ENCODE measurements at regions not wholly inside any gene's neighbourhood (a gene's known extent, or its start where the extent isn't known, plus 50 kb on each side); places are given as distances from the start of the nearest gene placed in this dataset.

DNA sequence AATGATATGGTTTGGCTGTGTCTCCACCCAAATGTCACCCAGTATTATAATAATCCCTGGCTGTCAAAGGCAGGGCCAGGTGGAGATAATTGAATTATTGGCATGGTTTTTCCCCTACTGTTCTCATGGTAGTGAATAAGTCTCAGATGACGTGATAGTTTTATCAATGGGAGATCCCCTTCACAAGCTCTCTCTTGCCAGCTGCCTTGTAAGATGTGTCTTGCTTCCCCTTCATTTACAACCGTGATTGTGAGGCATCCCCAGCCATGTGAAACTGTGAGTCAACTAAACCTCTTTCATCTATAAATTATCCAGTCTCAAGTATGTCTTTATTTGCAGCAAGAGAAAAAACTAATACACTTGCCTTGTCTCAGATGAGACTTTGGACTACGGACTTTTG lies 907.3 kb upstream of the MANEA start:
- TF ChIP-seq, protein P1, sequence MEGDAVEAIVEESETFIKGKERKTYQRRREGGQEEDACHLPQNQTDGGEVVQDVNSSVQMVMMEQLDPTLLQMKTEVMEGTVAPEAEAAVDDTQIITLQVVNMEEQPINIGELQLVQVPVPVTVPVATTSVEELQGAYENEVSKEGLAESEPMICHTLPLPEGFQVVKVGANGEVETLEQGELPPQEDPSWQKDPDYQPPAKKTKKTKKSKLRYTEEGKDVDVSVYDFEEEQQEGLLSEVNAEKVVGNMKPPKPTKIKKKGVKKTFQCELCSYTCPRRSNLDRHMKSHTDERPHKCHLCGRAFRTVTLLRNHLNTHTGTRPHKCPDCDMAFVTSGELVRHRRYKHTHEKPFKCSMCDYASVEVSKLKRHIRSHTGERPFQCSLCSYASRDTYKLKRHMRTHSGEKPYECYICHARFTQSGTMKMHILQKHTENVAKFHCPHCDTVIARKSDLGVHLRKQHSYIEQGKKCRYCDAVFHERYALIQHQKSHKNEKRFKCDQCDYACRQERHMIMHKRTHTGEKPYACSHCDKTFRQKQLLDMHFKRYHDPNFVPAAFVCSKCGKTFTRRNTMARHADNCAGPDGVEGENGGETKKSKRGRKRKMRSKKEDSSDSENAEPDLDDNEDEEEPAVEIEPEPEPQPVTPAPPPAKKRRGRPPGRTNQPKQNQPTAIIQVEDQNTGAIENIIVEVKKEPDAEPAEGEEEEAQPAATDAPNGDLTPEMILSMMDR (IDR thresholded peaks at IDR 0.05; ENCODE audit: poor library complexity, severe bottlenecking) = no peak
- TF ChIP-seq POLR2AphosphoS5 (IDR thresholded peaks at IDR 0.05) (no peak), TAF1 (IDR thresholded peaks at IDR 0.05; ENCODE audit: low read depth) (no peak)

All from neural cell (in vitro differentiated cells).